ENCODE measurements at regions not wholly inside any gene's neighbourhood (a gene's known extent, or its start where the extent isn't known, plus 50 kb on each side); places are given as distances from the start of the nearest gene placed in this dataset.

DNA sequence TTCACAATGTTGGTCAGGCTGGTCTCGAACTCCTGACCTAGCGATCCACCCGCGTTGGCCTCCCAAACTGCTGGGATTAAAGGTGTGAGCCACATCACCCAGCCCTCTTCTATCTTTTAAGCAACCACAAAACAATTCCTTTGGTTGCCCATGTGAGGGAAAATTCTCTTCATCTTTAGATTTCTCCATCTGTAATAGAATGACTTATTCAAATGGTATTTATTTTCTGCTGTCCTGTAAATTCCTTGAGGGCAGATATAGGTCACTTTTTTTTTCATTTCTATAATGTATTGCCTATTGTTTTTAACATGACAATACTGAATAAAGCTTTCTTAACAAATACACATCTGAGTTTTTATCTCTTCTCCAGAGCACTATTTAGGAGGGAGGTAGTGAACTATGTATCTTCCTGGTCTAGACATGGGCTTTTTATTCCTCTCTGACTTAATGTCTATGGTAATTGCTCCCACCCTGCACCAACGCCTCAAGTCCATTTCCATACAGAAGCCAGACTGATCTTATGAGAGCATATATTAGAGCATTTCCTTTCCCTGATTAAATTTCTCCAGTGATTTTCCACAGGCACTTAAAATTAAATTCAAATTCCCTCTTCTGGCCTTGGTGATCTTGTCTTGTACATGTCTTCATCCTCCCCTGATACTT lies 595.6 kb downstream of the CAAP1 start:
- TF ChIP-seq EZH2phosphoT487 (IDR thresholded peaks at IDR 0.05; ENCODE audit: borderline replicate concordance) = no peak
- TF ChIP-seq, protein P1, sequence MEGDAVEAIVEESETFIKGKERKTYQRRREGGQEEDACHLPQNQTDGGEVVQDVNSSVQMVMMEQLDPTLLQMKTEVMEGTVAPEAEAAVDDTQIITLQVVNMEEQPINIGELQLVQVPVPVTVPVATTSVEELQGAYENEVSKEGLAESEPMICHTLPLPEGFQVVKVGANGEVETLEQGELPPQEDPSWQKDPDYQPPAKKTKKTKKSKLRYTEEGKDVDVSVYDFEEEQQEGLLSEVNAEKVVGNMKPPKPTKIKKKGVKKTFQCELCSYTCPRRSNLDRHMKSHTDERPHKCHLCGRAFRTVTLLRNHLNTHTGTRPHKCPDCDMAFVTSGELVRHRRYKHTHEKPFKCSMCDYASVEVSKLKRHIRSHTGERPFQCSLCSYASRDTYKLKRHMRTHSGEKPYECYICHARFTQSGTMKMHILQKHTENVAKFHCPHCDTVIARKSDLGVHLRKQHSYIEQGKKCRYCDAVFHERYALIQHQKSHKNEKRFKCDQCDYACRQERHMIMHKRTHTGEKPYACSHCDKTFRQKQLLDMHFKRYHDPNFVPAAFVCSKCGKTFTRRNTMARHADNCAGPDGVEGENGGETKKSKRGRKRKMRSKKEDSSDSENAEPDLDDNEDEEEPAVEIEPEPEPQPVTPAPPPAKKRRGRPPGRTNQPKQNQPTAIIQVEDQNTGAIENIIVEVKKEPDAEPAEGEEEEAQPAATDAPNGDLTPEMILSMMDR (conservative IDR thresholded peaks at IDR 0.05; ENCODE audit: low read length) = no peak
